Activated CD4-positive, alpha-beta T cell treated with anti-CD3 and anti-CD28 coated beads, Interleukin-10, Interleukin-2, amounts not matched to agents 100 ng/mL and 50 ng/mL, durations not matched to agents 16 hours and 8 hours (primary cell): ENCODE measurements at regions not wholly inside any gene's neighbourhood (a gene's known extent, or its start where the extent isn't known, plus 50 kb on each side); places are given as distances from the start of the nearest gene placed in this dataset.
"Not testable (repeated sequence)": the region's sequence is repeated elsewhere in the genome, so short reads cannot be mapped to it uniquely, and the experiment has no call there.

ENCODE experiments used
- DNase-seq: peaks from one replicate; pipeline ENCODE4 v3.0.0-alpha.2; 2020

DNA sequence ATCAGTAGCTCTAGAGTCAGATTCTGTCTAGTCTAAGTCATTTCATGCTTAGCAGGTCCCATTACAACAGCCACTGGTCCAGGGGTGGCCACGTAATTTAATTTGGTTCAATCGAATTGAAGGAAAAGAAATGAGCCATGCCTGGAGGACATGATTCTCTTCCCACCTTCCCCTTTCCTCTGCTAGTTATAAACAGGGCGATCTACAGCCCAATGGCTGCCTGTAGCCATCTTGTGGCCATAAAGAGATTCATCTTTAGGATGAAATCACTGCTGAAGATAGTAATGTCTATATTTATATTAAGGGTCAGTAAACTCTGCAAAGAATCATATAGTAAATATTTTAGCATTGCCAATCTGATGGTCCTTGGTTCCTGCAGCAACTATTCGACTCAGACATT, 107.4 kb downstream of the SPDYE17 start:
- DNase-seq = not testable (repeated sequence)

DNA sequence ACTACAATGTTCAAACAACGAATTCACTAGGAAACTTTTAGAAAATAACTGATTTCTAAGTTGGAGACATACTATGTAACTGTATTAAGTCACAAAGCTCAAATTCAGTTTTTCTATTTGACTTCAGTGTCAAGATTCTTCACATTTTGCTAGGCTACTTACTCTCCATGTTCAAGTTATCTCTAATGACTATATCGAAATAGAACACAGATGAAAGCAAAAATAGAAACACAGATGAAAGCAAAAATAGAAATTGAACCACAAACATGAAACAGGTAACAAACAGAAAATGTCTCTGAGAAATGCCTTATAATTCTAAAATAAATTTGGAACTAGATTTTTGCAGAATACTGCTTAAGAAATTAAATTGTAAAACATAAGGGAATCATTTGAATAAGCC, 113.5 kb downstream of the SPDYE17 start:
- not testable (repeated sequence) for DNase-seq

DNA sequence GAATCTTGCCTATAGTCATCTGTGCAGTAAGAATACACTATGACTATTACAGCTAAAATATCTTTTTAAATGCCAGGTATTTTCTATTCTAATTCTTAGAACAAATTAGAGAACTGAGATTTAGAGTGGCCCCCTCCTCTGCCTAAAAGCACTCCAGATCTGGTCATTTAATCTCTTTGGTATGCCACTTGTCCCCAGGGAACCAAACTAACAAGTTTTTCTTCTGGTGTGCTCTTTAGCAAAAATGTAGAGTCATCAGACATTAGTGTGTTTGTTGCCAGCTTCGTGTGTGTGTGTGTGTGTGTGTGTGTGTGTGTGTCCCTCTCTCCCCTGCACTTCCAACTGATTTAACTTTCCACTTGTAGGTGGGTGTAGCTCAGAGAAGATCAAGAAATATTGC, 117.8 kb downstream of the SPDYE17 start:
- DNase-seq = not testable (repeated sequence)

DNA sequence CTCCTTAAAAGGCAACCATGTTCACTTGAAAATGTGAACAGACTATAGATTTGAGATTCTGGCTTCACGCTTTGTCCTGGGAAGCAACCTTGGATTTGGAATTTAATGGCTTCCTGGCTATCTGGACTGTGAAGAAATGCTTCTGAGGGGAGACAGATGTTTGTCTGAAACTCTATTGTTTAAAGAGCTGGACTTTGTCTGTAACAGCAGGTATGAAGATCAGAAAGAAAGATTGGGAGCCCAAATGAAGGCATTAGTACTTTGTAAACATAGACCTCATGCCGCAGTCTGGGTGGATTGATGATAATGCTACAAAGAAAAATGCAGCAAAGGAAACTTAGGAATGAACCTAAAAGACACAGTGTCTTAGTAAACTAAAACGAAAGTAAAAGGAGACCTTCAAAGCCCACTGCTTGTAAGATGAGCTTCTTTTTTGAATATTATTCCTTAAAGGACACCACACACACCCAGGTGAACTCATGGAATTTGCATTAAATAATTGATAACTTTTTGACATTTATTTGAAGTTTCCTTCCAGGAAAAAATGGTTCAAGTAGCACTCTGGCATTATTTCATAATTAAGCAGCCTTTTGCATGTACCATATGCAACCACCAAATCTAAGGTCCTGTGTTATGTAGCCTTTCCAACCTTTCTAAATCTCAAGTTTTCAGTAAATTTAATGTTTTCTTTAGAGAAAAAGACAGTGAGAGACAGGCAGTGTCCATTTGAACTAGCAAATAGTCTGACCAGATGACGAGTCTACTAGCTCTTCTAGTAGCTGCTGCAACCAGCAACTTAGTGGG, 119.9 kb downstream of the SPDYE17 start:
- not testable (repeated sequence) for DNase-seq

DNA sequence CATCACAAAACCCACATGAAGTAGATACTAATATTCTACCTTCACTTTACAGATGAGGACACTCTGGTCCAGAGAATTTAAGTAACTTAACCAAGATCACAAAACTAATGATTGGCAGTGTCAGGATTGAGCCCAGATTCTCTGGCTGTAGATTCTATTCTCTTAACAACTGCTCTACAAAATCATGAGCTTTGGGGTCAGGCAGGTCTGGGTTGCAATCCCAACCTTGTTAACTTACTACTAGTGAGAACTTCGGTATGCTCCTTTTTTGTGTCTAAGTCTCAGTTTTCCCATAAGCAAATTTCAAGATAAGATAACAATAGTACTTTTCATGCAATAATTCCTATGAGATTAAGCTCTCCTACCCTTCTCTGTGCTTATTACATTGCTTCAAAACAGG, 127.5 kb downstream of the SPDYE17 start:
- not testable (repeated sequence) for DNase-seq

DNA sequence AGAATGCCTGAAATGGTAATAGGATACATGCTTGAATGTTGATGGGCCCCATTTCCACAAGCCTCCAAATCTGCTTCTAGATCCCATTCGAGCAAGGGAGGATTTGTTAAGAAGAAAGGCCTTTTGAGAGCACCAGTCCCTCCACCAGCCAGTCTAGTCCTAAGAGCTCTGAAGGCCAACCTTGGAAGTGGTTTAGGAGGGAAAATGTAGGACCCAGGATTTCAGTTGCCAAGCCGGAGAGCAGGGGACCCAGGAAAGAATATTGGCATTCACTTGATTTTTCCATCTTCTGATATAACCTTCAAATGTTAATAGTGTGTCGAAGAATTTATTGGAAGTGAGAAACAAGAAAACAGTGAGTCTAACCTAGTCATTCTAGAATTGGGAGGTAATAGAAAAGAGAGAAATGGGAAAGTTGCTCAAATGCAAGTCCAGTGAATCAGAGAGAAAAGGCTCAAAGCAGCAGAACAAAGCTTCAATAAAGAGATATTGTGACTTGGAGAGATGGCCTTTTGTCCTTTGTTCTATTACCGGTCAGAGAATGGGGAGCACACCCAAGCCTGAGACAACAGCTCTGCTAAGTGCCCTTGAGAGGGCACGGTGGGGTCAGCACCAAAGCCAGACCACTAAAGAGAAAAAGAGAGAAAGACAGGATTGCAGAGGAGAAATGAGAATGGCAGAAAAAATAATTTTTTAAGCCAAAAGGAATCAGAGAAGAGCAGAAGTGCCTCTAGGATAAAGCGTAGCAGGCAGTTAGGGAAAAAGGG, 130.0 kb downstream of the SPDYE17 start:
- not testable (repeated sequence) for DNase-seq

DNA sequence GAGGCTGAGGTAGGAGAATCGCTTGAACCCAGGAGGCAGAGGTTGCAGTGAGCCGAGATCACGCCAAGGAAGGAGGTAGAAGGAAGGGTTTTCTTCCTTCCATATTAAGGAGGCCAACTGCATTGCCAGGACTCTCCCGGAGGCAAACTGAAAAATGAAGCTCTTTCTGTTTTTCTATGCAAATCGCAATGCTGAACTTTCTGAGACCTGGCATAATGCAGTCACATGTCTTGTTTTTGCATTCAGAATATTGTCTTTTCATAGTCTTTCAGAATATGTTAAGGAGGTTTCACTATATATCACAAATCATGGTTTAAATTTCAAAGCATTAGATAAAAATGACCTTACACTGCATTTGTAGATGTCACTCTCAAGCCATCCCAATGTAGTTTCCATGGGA, 133.4 kb downstream of the SPDYE17 start:
- not testable (repeated sequence) for DNase-seq

DNA sequence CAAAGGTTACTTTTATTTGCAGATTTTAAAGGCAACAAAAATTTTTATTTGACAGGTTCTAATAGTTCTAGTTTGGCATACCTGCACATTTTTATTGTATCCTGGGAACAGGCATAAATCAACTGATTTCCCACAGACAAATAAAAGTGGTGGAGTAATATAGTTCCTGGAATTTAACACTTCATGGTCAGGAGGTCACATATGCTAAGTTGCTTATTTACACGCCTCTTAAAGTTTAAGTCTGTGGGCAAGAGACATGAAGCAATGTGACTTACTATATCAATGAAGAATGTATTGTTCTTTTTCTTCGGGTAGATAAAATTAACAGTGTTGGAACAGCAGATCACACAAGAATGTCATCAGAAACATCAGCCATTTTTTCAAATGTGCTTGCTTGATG, 135.2 kb downstream of the SPDYE17 start:
- not testable (repeated sequence) for DNase-seq

DNA sequence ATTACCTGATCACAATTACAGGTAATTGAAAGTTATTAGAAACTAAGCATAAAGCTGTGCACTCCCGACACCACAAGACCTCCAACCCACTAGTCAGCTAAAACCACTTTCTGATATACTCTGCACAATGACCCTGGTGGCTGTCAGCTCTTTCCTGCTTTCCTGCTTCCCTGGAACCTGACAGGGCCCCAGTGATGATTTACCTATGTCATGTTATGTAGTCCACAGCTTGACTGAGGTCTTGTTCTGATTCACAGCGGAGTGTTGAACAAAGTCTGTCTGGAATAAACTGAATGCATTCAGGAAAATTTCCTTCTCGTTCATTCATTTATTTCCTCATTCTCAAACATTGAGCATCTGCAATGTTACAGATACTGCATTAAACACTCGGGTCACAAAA, 136.5 kb downstream of the SPDYE17 start:
- DNase-seq = not testable (repeated sequence)

DNA sequence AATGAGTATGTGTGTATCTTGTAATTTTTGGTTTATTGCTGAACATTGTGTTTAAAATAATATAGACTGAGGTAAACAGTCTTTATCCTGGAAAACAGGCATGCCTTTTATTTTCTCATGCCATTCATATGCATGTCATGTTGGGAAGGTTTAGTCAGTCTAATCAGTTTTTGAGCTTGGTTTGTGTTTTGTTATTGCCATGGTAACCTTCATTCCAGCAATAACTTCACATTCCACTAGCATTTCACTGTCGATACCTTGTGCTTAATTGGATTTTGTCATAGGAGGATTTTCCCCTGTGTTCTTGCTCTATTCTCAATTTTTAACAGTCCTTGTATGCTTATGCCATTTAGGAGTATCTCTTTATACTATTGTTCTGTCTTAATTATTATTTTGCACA, 140.4 kb downstream of the SPDYE17 start:
- not testable (repeated sequence) for DNase-seq

DNA sequence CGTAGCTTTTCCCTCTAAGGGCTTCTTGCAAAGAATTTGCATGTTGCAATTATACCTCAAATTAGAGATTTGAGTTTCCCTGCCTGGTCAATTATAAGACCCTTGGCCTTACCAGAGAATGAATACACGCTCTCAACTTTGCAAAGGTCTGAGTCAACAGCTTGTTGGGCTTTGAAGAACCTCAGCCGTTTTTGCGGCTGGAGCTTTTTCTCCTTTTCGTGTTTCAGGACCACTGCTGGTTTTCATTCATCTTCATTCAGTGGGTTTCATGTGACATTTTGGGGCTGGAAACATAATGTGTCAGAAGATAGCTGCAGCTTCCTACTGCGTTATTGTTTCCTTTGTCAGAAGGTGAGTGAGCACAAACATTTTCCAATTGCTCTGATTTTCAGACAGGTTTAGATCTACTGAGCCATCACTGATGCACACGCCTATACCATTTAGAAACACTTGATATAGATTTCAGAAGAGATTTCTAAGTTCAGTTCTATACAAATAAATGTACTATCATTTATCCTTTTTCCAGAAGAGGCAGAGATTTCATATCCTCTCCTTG, 152.3 kb downstream of the SPDYE17 start:
- not testable (repeated sequence) for DNase-seq

DNA sequence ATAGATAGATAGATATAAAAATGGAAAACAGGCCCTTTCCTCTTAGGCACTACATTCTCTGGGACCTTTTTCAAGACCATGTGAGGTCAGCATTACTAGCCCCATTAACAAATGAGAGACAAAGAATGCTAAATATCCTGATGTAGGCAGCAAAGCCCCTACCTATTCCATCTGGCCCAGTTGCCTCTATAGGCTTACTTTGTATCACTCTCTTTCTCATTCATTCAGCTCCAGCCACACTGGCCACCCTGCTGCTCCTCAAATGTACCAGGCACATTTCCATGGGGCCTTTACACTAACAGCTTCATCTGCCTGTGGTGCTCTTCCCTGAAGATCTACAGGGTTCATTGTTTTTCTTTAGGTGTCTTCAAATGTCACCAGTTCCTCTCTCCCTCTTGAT, 156.4 kb downstream of the SPDYE17 start:
- not testable (repeated sequence) for DNase-seq

DNA sequence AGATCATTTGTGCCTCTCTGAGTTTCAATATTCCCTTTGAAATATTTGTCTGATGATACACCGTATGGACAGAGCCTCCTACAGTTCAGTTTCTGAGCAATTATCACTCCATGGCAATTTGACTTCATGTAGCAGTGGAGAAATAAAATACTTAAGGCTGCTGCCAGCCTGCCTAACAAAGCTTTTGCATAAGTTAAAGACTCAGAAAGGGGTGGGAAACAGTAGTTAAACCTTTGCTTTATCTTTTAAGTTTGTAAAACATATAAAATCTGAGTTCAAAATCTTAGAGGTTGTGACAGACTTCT, 161.7 kb downstream of the SPDYE17 start:
- not testable (repeated sequence) for DNase-seq

DNA sequence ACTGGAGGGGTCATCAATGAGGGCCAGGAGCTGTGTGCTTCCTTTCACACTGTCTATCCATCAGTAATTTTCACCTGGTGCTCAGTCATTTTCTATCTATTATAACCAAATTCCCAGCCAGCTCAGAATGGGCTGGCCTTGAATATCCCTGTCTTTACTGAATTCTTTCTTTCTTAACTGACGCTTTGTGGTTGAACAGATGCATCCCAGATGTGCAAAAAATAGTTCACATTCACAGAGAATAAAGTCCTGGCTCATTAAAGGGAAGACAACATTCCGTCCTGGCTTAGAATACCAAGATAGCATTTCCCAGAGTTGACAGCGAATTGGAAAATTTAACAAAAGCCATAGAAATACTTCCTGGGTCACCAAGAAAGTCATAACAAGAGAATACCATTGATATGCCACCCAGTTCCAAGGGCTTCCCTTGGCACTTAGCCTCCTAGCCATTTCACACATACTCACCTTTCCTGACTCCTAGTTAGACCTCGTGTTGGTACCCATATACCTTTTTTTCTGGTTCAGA, 164.7 kb downstream of the SPDYE17 start:
- DNase-seq = not testable (repeated sequence)

DNA sequence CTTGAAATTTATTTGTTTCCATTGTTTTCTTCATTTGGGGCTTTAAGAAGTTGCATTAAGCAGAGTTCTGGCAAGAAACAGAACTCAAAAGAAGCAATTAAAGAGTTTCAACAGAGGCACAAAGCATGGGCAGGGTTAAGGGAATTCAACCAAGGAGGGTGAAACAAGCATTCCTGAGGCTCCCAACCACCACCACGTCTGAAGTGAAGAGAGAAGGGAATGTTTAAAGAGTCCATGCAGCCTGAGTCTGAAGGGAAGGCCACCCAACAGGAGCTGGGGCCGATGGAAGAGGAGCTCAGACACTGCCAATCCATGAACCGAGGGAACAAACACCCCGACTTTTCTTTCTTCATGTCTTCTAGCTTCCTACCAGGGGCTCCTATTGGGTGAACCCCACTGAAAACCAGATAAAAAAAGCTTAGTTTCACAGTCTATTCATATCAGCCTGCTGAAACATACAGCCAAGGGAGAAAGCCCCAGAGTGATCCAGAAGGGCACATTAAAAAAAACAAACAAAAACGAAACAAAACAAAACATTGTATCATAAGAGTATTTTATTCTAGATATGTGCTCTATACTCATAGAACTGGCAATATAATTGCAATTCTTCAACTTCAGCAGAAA, 168.9 kb downstream of the SPDYE17 start:
- DNase-seq = not testable (repeated sequence)

DNA sequence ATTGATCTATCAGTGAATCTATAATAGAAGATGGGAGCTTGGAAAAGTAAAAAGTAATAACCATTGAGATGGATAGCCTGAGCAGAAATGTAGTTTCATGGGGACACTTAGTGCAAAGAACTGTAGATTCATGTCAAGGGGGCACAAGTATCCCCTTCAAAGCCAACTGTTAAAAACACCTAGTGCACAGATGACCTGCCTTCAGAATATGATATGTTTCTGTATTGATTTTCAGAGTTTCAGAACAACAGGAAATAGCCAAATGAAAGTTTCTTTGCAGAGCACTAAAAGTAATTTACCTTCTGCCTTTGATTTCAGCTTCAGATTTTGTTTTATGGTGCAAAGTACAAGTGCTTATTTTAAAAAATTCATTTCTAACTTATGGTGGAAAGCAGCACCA, 169.9 kb downstream of the SPDYE17 start:
- not testable (repeated sequence) for DNase-seq

DNA sequence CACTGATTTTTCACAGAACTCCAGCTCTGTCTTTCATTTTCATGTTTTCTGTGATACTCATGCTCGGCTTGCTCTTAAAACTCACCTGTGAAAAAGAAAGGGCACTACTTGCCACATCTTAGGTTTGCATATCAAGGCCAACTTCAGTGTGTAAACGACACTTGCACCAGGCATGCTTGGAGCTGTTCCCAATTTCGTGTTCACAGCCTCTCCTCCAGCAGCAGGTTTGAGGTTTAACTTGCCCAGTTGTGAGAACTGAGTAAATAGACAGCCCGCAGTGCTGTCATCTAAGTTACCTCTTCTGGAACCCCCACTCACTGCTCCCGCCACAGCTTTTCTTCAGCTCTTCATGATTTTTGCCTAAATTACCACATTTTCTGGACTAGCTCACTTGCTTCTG, 172.2 kb downstream of the SPDYE17 start:
- not testable (repeated sequence) for DNase-seq

DNA sequence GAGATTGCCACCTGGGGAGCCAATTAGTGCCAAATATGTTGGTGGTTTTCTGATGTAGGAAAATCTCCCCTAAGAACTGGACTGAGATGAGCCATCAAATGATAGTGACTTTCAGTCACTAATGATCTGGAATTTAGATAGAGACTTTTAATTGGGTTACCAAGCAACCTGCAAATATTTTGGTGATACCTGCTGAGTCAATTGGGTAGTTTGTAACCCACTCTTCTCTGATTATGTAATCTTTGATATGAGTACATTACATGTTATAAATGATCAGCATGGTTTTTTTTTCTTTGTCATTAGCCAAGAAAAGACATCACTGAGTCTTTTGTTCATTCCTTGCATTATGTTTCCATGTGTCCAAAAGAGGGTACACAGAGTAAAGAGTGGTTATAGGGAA, 177.5 kb downstream of the SPDYE17 start:
- peak; percentile 3 for DNase-seq

DNA sequence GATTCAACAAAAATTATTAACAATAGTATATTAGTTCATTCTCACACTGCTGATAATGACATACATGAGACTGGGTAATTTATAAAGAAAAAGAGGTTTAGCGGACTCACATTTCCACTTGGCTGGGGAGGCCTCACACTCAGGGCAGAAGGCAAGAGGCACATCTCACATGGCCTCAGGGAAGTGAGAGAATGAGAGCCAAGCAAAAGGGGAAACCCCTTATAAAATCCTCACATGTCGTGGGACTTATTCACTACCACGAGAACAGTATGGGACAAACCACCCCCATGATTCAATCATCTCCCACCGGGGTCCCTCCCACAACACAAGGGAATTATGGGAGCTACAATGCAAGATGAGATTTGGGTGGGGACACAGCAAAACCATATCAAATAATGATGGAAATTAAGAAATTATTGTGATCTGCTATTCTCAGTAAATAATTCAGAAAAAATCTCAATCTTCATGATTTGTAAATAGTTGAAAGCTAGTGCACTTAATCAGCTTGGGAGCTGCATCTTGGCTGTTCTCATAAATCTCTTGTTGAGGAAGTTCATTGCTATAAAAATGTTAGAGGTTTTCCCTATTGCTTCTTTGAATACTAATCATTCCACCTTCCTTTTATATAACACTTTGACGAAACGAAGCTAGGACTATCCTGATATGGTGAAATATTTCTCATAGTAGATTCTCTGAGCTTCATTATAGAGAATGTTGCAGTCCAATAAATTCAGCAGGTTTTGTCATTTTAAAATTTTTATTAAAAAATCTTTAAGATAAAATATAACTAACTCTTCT, 179.2 kb downstream of the SPDYE17 start:
- not testable (repeated sequence) for DNase-seq

DNA sequence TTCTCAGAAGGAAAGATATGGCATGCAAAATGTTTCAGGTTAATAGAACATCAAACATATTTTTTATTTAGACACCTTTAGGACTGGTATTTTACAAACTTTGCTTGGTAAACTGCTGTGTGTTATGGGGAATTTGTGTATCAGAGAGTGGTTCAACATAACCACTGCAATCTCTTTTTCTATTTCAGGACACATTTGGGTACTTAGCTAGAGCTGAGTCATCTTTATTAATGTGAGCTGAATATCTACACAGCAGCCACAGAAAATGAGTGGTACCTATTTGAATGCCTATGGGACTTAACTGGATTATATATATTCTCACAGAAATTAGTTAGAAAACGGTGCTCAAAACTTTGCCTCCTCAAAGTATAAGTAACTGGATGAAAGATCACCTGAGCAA, 179.8 kb downstream of the SPDYE17 start:
- not testable (repeated sequence) for DNase-seq

DNA sequence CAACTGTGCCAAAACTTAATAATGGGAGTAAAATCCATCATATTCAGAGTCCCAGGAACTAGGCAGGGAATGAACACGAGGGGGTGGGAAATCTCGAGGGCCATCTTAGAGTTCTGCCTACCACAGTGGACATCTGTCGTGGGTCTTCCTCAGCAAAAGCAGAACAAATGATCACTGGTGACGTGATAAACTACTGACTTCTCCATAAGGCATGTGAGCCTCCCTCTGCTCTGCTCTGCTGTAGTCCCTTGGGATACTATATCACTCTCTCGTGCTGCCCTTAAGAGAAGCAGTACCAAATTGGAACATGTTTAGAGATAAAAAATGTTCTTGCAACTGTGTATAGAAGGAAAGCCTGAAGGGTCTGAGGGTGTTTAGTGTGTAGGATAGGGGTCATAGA, 180.5 kb downstream of the SPDYE17 start:
- not testable (repeated sequence) for DNase-seq

DNA sequence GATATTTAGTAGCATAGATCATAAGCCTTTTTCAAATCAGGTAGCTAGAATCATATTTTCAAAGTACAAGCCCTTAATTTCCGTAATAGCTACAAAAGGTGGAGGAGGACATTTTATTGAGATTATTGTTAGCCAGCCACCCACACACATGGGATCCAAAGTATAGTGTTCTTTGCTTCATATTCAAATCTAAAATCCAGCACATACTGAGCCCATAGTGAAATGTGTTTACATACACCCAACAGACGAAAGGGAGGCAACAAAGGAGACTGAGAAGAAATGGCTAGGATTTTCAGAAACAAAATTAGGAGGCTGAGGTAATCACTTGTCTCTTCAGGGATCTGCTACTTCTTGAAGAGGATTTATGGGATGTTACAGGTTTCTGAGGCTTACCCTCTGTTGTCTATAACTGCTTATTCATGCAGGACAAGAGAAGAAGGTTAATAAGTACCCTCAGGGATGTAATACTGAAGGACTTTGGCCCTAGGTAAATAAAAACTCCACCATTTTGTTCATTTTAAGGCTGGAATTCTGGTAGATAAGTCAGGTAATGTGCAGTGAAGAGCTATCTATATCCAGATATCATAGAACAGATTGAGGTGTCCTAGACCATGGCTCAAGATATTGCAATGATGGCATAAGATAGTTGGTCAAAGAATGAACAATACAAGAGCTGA, 182.1 kb downstream of the SPDYE17 start:
- DNase-seq = not testable (repeated sequence)
